H1 (cell line): ENCODE measurements at regions not wholly inside any gene's neighbourhood (a gene's known extent, or its start where the extent isn't known, plus 50 kb on each side); places are given as distances from the start of the nearest gene placed in this dataset.

Experiments used
- CTBP2 ChIP-seq: IDR thresholded peaks from 2 replicates; pipeline ENCODE4 v1.7.0; 2011; ENCODE audit warnings: borderline replicate concordance, mild to moderate bottlenecking, moderate library complexity, mixed read lengths, low read length; ENCODE audit not compliant: insufficient read depth, insufficient read length
- KDM4A ChIP-seq: IDR thresholded peaks from one replicate; pipeline ENCODE4 v1.7.1; 2012; ENCODE audit warnings: low read depth, mild to moderate bottlenecking, moderate library complexity, low read length, inconsistent platforms; ENCODE audit not compliant: severe bottlenecking
- POLR2AphosphoS5 ChIP-seq: IDR thresholded peaks from 2 replicates; pipeline ENCODE4 v1.6.1; 2011; ENCODE audit warnings: low read depth, low read length
- RNF2 ChIP-seq: fragments of 200-900, 300-1000 bp; sonication (generic); IDR thresholded peaks from 2 replicates; pipeline ENCODE4 v1.7.1; 2016; ENCODE audit warnings: borderline replicate concordance, low read depth, mild to moderate bottlenecking, antibody characterized with exemption, low read length; ENCODE audit not compliant: poor library complexity, severe bottlenecking; ENCODE audit errors: missing control alignments
- SIRT6 ChIP-seq: IDR thresholded peaks from one replicate; pipeline ENCODE4 v1.7.1; 2012; ENCODE audit warnings: low read length, inconsistent platforms
- SIX5 ChIP-seq: IDR thresholded peaks from 2 replicates; pipeline ENCODE4 v1.6.1; 2011; ENCODE audit warnings: mild to moderate bottlenecking, low read depth, low read length
- TF ChIP-seq, protein P1 (sequence below): IDR thresholded peaks from 2 replicates; pipeline ENCODE4 v1.6.1; 2012; ENCODE audit warnings: inconsistent platforms

GRCh38 chr4:141786946-141787345 lies 150.6 kb downstream of the IL15 start (continued):
- TF ChIP-seq RNF2 (no peak), CTBP2 (no peak), KDM4A (no peak), POLR2AphosphoS5 (no peak), SIRT6 (no peak), SIX5 (no peak)
- TF ChIP-seq, protein P1, sequence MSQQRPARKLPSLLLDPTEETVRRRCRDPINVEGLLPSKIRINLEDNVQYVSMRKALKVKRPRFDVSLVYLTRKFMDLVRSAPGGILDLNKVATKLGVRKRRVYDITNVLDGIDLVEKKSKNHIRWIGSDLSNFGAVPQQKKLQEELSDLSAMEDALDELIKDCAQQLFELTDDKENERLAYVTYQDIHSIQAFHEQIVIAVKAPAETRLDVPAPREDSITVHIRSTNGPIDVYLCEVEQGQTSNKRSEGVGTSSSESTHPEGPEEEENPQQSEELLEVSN: no peak
- TF ChIP-seq, all 59 proteins: peak for 0
